SK-N-SH treated with all-trans-retinoic acid at 6 μM for 48 hours (cell line): ENCODE measurements at regions not wholly inside any gene's neighbourhood (a gene's known extent, or its start where the extent isn't known, plus 50 kb on each side); places are given as distances from the start of the nearest gene placed in this dataset.

Experiments
- ISL1 ChIP-seq: fragments of 250-450 bp; sonication (Bioruptor Pico); IDR thresholded peaks from 2 replicates; pipeline ENCODE4 v2.1.2; 2022; ENCODE audit warnings: mild to moderate bottlenecking, moderate library complexity
- PPARA ChIP-seq: fragments of 250-450 bp; sonication (Bioruptor Pico); IDR thresholded peaks from 2 replicates; pipeline ENCODE4 v1.5.0; 2020; ENCODE audit warnings: mild to moderate bottlenecking, borderline replicate concordance
- ZNF565 ChIP-seq: fragments of 450-650 bp; formaldehyde crosslinking; conservative IDR thresholded peaks from 2 replicates; pipeline ENCODE4 v1.5.0; 2020; ENCODE audit warnings: low read depth, mild to moderate bottlenecking, moderate library complexity
- ZNF8 ChIP-seq: fragments of 450-650 bp; formaldehyde crosslinking; IDR thresholded peaks from 2 replicates; pipeline ENCODE4 v1.5.0; 2020; ENCODE audit warnings: mild to moderate bottlenecking, moderate library complexity
- TF ChIP-seq, protein P1 (sequence below): fragments of 250-450 bp; sonication (Bioruptor Pico); IDR thresholded peaks from 2 replicates; pipeline ENCODE4 v1.5.1; 2020; ENCODE audit warnings: low read depth, mild to moderate bottlenecking, moderate library complexity
- TF ChIP-seq, protein P2 (sequence below): fragments of 250-450 bp; sonication (Bioruptor Pico); IDR thresholded peaks from 2 replicates; pipeline ENCODE4 v1.5.1; 2021; ENCODE audit warnings: mild to moderate bottlenecking, moderate library complexity
- TF ChIP-seq, protein P3 (sequence below): fragments of 250-450 bp; sonication (Bioruptor Pico); IDR thresholded peaks from 2 replicates; pipeline ENCODE4 v1.8.0; 2021; ENCODE audit warnings: low read depth, mild to moderate bottlenecking, moderate library complexity, borderline replicate concordance

DNA sequence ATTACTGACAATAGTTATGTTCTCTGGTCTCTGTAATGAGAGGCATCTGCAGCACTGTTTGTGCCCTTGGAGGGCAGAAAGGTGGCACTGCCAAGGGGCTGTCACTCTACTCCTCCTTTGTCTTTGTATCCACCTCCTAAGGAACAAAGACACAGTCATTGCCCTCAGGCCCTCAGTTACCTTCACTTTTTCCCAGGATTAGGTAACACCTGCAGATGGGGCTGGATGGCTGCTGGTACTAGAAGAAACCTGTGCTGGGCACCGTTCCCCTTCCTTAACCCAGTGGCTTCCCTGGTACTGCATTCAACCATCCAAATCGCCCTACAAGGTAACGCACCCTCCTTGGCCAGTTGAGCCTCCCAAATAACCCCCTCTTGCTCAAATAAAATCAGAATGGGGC lies 246.9 kb upstream of the NEBL start:
- TF ChIP-seq, protein P1, sequence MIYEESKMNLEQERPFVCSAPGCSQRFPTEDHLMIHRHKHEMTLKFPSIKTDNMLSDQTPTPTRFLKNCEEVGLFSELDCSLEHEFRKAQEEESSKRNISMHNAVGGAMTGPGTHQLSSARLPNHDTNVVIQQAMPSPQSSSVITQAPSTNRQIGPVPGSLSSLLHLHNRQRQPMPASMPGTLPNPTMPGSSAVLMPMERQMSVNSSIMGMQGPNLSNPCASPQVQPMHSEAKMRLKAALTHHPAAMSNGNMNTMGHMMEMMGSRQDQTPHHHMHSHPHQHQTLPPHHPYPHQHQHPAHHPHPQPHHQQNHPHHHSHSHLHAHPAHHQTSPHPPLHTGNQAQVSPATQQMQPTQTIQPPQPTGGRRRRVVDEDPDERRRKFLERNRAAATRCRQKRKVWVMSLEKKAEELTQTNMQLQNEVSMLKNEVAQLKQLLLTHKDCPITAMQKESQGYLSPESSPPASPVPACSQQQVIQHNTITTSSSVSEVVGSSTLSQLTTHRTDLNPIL (CRISPR knock-in tag): no peak
- TF ChIP-seq PPARA (CRISPR knock-in tag) (no peak), ZNF8 (CRISPR knock-in tag) (no peak), ZNF565 (CRISPR knock-in tag) (no peak), ISL1 (CRISPR knock-in tag) (no peak)
- TF ChIP-seq, protein P2, sequence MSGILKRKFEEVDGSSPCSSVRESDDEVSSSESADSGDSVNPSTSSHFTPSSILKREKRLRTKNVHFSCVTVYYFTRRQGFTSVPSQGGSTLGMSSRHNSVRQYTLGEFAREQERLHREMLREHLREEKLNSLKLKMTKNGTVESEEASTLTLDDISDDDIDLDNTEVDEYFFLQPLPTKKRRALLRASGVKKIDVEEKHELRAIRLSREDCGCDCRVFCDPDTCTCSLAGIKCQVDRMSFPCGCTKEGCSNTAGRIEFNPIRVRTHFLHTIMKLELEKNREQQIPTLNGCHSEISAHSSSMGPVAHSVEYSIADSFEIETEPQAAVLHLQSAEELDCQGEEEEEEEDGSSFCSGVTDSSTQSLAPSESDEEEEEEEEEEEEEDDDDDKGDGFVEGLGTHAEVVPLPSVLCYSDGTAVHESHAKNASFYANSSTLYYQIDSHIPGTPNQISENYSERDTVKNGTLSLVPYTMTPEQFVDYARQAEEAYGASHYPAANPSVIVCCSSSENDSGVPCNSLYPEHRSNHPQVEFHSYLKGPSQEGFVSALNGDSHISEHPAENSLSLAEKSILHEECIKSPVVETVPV (CRISPR knock-in tag): no peak
- TF ChIP-seq, protein P3, sequence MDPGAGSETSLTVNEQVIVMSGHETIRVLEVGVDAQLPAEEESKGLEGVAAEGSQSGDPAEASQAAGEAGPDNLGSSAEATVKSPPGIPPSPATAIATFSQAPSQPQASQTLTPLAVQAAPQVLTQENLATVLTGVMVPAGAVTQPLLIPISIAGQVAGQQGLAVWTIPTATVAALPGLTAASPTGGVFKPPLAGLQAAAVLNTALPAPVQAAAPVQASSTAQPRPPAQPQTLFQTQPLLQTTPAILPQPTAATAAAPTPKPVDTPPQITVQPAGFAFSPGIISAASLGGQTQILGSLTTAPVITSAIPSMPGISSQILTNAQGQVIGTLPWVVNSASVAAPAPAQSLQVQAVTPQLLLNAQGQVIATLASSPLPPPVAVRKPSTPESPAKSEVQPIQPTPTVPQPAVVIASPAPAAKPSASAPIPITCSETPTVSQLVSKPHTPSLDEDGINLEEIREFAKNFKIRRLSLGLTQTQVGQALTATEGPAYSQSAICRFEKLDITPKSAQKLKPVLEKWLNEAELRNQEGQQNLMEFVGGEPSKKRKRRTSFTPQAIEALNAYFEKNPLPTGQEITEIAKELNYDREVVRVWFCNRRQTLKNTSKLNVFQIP (CRISPR knock-in tag): no peak
